ENCODE measurements at regions not wholly inside any gene's neighbourhood (a gene's known extent, or its start where the extent isn't known, plus 50 kb on each side); places are given as distances from the start of the nearest gene placed in this dataset.

DNA sequence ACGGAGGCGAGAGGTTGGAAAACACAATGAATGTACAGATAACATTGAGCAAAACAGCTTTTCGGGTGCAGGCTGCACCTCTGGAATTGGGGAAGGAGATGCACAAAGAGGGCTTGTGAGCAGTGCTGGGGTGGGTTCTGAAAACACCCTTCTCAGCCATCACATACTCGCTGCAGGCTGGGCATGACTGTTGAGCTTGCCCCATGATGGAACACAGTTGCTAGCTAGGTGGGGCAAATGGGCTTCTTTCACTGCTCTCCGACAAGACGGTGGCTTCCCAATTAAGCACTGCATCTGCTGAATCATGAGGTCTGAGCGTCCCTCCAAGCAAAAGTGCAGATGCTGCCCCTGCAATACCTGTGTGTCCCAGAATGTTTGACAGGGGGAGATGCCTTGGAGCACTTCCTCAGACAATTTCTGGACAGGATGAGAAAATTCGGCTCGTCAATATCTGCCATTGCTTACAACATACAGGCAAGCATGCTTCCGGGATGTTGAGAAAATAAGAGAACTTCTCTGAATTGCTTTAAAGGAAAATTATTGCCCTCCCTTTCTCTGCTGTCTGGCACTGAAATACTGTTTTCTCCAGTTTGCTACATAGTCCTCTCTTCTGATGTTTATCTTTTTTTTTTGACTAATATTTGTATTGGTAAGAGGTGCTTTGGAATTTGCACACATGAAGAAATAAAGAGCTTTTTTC is 77.3 kb upstream of the SH3BP4 start:
- H3K9me3 Mint-ChIP-seq (ENCODE audit: unreplicated experiment): peaks cover 26% of the 10 kb centered on the region
- Histone ChIP-seq H3K27me3 (replicated peaks; ENCODE audit: control insufficient read depth, insufficient read depth, low read length) (no peaks in the 10 kb centered on the region), H3K4me3 (ENCODE audit: low read depth, low read length) (no peak overlapping the region), H3K4me1 (no peaks in the 10 kb centered on the region), H3K9me3 (no peaks in the 10 kb centered on the region), H3K36me3 (ENCODE audit: control insufficient read depth, insufficient read depth, low read length) (no peaks in the 10 kb centered on the region)
- no peak overlapping the region for H3K4me3 Mint-ChIP-seq (ENCODE audit: unreplicated experiment)
- no peaks in the 10 kb centered on the region for H3K36me3 Mint-ChIP-seq (ENCODE audit: insufficient read depth, unreplicated experiment)
- BruUV-seq (replicated peaks): no TSS peak
- TF ChIP-seq, protein P1, sequence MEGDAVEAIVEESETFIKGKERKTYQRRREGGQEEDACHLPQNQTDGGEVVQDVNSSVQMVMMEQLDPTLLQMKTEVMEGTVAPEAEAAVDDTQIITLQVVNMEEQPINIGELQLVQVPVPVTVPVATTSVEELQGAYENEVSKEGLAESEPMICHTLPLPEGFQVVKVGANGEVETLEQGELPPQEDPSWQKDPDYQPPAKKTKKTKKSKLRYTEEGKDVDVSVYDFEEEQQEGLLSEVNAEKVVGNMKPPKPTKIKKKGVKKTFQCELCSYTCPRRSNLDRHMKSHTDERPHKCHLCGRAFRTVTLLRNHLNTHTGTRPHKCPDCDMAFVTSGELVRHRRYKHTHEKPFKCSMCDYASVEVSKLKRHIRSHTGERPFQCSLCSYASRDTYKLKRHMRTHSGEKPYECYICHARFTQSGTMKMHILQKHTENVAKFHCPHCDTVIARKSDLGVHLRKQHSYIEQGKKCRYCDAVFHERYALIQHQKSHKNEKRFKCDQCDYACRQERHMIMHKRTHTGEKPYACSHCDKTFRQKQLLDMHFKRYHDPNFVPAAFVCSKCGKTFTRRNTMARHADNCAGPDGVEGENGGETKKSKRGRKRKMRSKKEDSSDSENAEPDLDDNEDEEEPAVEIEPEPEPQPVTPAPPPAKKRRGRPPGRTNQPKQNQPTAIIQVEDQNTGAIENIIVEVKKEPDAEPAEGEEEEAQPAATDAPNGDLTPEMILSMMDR (IDR thresholded peaks at IDR 0.05; ENCODE audit: insufficient read depth in 1 of 2, low read depth in 1 of 2, low read length in 1 of 2, severe bottlenecking in 1 of 2, unreplicated experiment in 1 of 2): no peak
- ChIA-PET CTCF (no interaction called here), POLR2A (no interaction called here)
- no peak overlapping the region for H3K27ac Mint-ChIP-seq (ENCODE audit: unreplicated experiment)
- no peak for DNase-seq
- intact Hi-C loops (cut with micrococcal nuclease; ENCODE audit: unreplicated experiment): no loop called here
- H3K4me1 Mint-ChIP-seq (ENCODE audit: low read depth, unreplicated experiment): peaks cover 6% of the 10 kb centered on the region
- no peaks in the 10 kb centered on the region for H3K27me3 Mint-ChIP-seq (ENCODE audit: insufficient read depth, unreplicated experiment)

DNA sequence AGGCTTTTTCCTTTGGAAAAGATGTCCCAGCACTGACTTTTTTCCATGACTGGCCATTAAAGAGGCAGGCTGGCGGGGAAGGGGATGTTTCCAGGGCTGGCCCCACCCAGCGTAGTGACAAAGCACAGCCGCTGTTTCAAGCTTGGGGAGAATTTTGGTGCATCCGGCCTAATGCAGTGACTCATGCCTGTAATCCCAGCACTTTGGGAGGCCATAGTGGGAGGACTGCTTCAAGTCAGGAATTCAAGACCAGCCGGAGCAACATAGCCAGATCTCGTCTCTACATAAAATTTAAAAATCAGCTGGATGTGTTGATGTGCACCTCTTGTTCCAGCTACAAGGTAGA is 78.0 kb upstream of the SH3BP4 start:
- no peak overlapping the region for H3K4me3 Mint-ChIP-seq (ENCODE audit: unreplicated experiment)
- intact Hi-C loops (cut with micrococcal nuclease; ENCODE audit: unreplicated experiment): no loop called here
- no peaks in the 10 kb centered on the region for H3K27me3 Mint-ChIP-seq (ENCODE audit: insufficient read depth, unreplicated experiment)
- Histone ChIP-seq H3K4me3 (ENCODE audit: low read depth, low read length) (no peak overlapping the region), H3K9me3 (no peaks in the 10 kb centered on the region), H3K27me3 (replicated peaks; ENCODE audit: control insufficient read depth, insufficient read depth, low read length) (no peaks in the 10 kb centered on the region), H3K36me3 (ENCODE audit: control insufficient read depth, insufficient read depth, low read length) (no peaks in the 10 kb centered on the region), H3K4me1 (no peaks in the 10 kb centered on the region)
- CTCF ChIA-PET: no interaction called here
- no TSS peak for BruUV-seq (replicated peaks)
- H3K9me3 Mint-ChIP-seq (ENCODE audit: unreplicated experiment): peaks cover 26% of the 10 kb centered on the region
- no peak overlapping the region for H3K27ac Mint-ChIP-seq (ENCODE audit: unreplicated experiment)
- no peaks in the 10 kb centered on the region for H3K36me3 Mint-ChIP-seq (ENCODE audit: insufficient read depth, unreplicated experiment)
- H3K4me1 Mint-ChIP-seq (ENCODE audit: low read depth, unreplicated experiment): peaks cover 6% of the 10 kb centered on the region
- TF ChIP-seq, protein P1 (IDR thresholded peaks at IDR 0.05; ENCODE audit: insufficient read depth in 1 of 2, low read depth in 1 of 2, low read length in 1 of 2, severe bottlenecking in 1 of 2, unreplicated experiment in 1 of 2): no peak
- POLR2A ChIA-PET: no interaction called here
- DNase-seq: no peak

DNA sequence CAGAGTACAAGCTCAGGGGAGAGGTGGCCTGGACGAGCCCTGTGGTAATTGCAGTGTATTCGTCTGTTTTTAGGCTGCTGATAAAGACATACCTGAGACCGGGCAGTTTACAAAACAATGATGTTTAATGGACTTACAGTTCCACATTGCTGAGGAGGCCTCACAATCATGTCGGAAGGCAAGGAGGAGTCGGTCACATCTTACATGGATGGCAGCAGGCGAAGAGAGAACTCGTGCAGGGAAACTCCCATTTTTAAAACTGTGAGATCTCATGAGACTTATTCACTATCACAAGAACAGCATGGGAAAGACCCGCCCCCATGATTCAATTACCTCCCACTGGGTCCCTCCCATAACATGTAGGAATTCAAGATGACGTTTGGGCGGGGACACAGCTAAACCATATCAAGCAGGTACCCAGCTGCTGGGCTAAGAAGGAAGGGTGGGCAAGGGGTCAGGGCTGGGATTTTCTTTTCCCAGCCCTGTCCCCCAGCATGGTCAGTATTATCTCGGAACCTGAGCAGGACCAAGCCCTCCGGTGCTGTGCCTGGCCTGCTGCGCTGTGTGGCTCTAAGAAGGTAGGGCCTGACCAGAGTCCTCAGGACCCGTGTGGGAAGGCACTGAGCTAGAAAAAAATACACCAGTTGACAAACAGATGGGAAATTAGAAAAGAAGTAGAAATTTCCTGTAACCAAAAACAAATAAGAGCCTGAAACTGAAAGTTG is 78.6 kb upstream of the SH3BP4 start:
- POLR2A ChIA-PET: no interaction called here

More for the DNA sequence above, 78.6 kb upstream of the SH3BP4 start:
- no peaks in the 10 kb centered on the region for H3K4me1 ChIP-seq
- Mint-ChIP-seq H3K4me3 (ENCODE audit: unreplicated experiment) (no peak overlapping the region), H3K36me3 (ENCODE audit: insufficient read depth, unreplicated experiment) (no peaks in the 10 kb centered on the region), H3K27ac (ENCODE audit: unreplicated experiment) (no peak overlapping the region), H3K4me1 (ENCODE audit: low read depth, unreplicated experiment) (peaks cover 6% of the 10 kb centered on the region), H3K9me3 (ENCODE audit: unreplicated experiment) (peaks cover 26% of the 10 kb centered on the region), H3K27me3 (ENCODE audit: insufficient read depth, unreplicated experiment) (no peaks in the 10 kb centered on the region)
- H3K9me3 ChIP-seq: no peaks in the 10 kb centered on the region
- no peaks in the 10 kb centered on the region for H3K27me3 ChIP-seq (replicated peaks; ENCODE audit: control insufficient read depth, insufficient read depth, low read length)
- no peaks in the 10 kb centered on the region for H3K36me3 ChIP-seq (ENCODE audit: control insufficient read depth, insufficient read depth, low read length)
- no peak overlapping the region for H3K4me3 ChIP-seq (ENCODE audit: low read depth, low read length)
- no peak for DNase-seq
- TF ChIP-seq, protein P1 (IDR thresholded peaks at IDR 0.05; ENCODE audit: insufficient read depth in 1 of 2, low read depth in 1 of 2, low read length in 1 of 2, severe bottlenecking in 1 of 2, unreplicated experiment in 1 of 2): no peak
- CTCF ChIA-PET: no interaction called here
- intact Hi-C loops (cut with micrococcal nuclease; ENCODE audit: unreplicated experiment): no loop called here
- no TSS peak for BruUV-seq (replicated peaks)
